ENCODE measurements at regions not wholly inside any gene's neighbourhood (a gene's known extent, or its start where the extent isn't known, plus 50 kb on each side); places are given as distances from the start of the nearest gene placed in this dataset.

DNA sequence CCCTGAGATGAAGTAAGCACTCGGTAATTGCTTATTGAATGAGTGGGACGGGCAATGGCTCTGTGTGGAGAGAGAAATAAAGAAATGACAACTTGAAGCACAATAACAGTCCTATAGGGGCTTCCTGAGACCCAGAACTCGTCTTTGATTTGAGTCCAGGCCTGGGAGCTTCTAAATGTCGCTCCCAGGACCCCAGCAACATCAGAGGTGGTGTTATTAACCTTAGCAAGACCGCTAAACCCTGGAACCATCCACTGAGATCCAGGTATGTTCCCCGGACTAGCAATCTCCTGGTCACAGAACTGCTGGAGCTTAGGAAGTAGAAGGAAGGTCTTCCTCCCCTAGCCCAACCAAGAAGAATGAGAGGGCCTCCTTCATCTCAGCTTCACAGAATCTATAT lies 160.0 kb downstream of the MINAR1 start (continued):
- TF ChIP-seq, protein P1, sequence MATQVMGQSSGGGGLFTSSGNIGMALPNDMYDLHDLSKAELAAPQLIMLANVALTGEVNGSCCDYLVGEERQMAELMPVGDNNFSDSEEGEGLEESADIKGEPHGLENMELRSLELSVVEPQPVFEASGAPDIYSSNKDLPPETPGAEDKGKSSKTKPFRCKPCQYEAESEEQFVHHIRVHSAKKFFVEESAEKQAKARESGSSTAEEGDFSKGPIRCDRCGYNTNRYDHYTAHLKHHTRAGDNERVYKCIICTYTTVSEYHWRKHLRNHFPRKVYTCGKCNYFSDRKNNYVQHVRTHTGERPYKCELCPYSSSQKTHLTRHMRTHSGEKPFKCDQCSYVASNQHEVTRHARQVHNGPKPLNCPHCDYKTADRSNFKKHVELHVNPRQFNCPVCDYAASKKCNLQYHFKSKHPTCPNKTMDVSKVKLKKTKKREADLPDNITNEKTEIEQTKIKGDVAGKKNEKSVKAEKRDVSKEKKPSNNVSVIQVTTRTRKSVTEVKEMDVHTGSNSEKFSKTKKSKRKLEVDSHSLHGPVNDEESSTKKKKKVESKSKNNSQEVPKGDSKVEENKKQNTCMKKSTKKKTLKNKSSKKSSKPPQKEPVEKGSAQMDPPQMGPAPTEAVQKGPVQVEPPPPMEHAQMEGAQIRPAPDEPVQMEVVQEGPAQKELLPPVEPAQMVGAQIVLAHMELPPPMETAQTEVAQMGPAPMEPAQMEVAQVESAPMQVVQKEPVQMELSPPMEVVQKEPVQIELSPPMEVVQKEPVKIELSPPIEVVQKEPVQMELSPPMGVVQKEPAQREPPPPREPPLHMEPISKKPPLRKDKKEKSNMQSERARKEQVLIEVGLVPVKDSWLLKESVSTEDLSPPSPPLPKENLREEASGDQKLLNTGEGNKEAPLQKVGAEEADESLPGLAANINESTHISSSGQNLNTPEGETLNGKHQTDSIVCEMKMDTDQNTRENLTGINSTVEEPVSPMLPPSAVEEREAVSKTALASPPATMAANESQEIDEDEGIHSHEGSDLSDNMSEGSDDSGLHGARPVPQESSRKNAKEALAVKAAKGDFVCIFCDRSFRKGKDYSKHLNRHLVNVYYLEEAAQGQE (IDR thresholded peaks at IDR 0.05) = no peak

DNA sequence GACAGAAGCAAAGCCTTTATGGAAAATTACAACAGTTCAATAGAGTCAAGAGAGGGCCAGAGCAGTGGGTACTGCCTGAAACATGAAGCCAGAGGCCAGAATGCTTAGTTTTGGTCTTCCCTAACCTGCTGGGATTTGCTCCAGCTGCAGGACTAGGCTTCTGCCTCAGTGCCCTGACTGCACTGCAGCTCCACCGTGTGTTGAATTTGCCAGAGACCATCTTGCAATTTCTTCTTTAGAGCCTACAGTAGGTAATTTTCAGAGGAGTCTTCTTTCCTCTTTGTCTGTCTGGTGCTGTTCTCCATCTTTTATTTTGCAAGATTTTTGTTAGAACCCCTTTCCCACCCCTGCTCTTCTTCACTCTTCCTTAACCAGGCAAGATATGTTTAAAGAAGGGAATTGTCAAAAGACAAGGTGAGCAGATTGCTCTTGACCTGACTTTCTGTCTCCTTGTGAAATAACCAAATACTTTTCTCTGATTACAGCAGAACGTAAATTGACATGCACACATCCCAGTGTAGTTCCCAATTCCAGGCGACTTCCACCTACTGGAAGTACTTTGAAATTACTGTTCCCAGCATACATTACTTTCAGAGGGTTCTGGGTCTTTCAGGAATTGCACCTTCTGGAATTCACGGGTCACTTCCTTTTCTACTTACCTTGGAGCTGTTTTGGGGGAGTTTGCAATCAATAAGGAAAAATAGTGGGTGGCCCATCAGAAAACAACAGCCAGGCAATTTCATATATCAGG lies 161.2 kb downstream of the MINAR1 start:
- TF ChIP-seq, protein P2, sequence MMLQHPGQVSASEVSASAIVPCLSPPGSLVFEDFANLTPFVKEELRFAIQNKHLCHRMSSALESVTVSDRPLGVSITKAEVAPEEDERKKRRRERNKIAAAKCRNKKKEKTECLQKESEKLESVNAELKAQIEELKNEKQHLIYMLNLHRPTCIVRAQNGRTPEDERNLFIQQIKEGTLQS (IDR thresholded peaks at IDR 0.05) = no peak
- no peak for TF ChIP-seq GABPA (IDR thresholded peaks at IDR 0.05 in 1 of 2, conservative IDR thresholded peaks at IDR 0.05 in 1 of 2)
- TF ChIP-seq, protein P3, sequence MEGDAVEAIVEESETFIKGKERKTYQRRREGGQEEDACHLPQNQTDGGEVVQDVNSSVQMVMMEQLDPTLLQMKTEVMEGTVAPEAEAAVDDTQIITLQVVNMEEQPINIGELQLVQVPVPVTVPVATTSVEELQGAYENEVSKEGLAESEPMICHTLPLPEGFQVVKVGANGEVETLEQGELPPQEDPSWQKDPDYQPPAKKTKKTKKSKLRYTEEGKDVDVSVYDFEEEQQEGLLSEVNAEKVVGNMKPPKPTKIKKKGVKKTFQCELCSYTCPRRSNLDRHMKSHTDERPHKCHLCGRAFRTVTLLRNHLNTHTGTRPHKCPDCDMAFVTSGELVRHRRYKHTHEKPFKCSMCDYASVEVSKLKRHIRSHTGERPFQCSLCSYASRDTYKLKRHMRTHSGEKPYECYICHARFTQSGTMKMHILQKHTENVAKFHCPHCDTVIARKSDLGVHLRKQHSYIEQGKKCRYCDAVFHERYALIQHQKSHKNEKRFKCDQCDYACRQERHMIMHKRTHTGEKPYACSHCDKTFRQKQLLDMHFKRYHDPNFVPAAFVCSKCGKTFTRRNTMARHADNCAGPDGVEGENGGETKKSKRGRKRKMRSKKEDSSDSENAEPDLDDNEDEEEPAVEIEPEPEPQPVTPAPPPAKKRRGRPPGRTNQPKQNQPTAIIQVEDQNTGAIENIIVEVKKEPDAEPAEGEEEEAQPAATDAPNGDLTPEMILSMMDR (IDR thresholded peaks at IDR 0.05; ENCODE audit: low read depth, low read length, missing input control) = peak; percentile 23
- peak; percentile 37 to 63 for TF ChIP-seq RAD21 (IDR thresholded peaks at IDR 0.05)
- no peaks in the 10 kb centered on the region for H3K36me3 ChIP-seq (ENCODE audit: control insufficient read depth in 4 of 4, insufficient read depth in 3 of 4, low read depth in 1 of 4, low read length in 3 of 4)
- no peak for DNase-seq (ENCODE audit: low spot score)
- no peak overlapping the region for H3K4me3 ChIP-seq (ENCODE audit: low read depth in 1 of 3, low read length in 3 of 3)
- peaks cover 0 to 4% (median 0%) of the 10 kb centered on the region in 4 donors for H3K27me3 ChIP-seq (ENCODE audit: control insufficient read depth in 4 of 4, insufficient read depth in 4 of 4, low read length in 3 of 4)
- H3K9ac ChIP-seq (ENCODE audit: low read depth in 1 of 2, low read length in 2 of 2) = no peak overlapping the region
- H3K4me1 ChIP-seq (ENCODE audit: control insufficient read depth in 4 of 4, insufficient read depth in 4 of 4, low read length in 3 of 4) = no peaks in the 10 kb centered on the region
- H3K9me3 ChIP-seq (ENCODE audit: control insufficient read depth in 4 of 4, low read length in 3 of 4) = no peaks in the 10 kb centered on the region
- 27% methylated on average over 4 of the region's 4 CpGs for WGBS
- no peak overlapping the region for H3K27ac ChIP-seq (ENCODE audit: low read depth in 1 of 2, low read length in 2 of 2)

DNA sequence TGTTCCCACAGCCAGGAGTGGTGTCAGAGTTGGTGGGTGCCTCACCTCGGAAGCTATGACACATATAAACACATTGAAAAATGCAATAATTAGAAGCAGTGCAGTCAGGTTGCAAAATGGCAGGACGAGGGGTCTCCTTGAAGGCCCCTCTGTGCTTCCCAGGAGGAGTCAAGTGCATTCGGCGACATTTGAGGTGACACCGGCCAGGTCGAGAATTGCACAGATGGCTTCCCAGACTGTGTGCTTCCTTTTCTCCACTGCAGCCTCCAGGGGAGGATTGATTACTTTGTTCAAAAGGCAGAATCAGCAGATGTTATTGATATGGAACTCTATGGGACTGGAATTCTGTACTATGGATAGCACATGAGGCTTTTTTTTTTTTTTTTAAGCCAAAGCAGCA lies 163.2 kb downstream of the MINAR1 start:
- no peak for DNase-seq (ENCODE audit: low spot score)
- no peaks in the 10 kb centered on the region for H3K36me3 ChIP-seq (ENCODE audit: control insufficient read depth in 4 of 4, insufficient read depth in 3 of 4, low read depth in 1 of 4, low read length in 3 of 4)
- 88% methylated on average over 6 of the region's 6 CpGs for WGBS
- TF ChIP-seq JUND (IDR thresholded peaks at IDR 0.05) (no peak), EGR1 (IDR thresholded peaks at IDR 0.05; ENCODE audit: low read depth in 2 of 2) (no peak), FOXA2 (IDR thresholded peaks at IDR 0.05) (no peak), TAF1 (conservative IDR thresholded peaks at IDR 0.05) (no peak), RAD21 (IDR thresholded peaks at IDR 0.05) (no peak), NR2F2 (IDR thresholded peaks at IDR 0.05) (no peak)
- TF ChIP-seq, protein P1 (IDR thresholded peaks at IDR 0.05) = no peak
- TF ChIP-seq, protein P4, sequence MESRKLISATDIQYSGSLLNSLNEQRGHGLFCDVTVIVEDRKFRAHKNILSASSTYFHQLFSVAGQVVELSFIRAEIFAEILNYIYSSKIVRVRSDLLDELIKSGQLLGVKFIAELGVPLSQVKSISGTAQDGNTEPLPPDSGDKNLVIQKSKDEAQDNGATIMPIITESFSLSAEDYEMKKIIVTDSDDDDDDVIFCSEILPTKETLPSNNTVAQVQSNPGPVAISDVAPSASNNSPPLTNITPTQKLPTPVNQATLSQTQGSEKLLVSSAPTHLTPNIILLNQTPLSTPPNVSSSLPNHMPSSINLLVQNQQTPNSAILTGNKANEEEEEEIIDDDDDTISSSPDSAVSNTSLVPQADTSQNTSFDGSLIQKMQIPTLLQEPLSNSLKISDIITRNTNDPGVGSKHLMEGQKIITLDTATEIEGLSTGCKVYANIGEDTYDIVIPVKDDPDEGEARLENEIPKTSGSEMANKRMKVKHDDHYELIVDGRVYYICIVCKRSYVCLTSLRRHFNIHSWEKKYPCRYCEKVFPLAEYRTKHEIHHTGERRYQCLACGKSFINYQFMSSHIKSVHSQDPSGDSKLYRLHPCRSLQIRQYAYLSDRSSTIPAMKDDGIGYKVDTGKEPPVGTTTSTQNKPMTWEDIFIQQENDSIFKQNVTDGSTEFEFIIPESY (IDR thresholded peaks at IDR 0.05) = no peak
- TF ChIP-seq, protein P3 (IDR thresholded peaks at IDR 0.05; ENCODE audit: low read depth, low read length, missing input control) = no peak
- TF ChIP-seq, protein P5, sequence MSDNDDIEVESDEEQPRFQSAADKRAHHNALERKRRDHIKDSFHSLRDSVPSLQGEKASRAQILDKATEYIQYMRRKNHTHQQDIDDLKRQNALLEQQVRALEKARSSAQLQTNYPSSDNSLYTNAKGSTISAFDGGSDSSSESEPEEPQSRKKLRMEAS (IDR thresholded peaks at IDR 0.05) = no peak
- no peaks in the 10 kb centered on the region for H3K4me1 ChIP-seq (ENCODE audit: control insufficient read depth in 4 of 4, insufficient read depth in 4 of 4, low read length in 3 of 4)
- no peaks in the 10 kb centered on the region for H3K27me3 ChIP-seq (ENCODE audit: control insufficient read depth in 4 of 4, insufficient read depth in 4 of 4, low read length in 3 of 4)
- H3K4me3 ChIP-seq (ENCODE audit: low read depth in 1 of 3, low read length in 3 of 3) = no peak overlapping the region
- H3K9me3 ChIP-seq (ENCODE audit: control insufficient read depth in 4 of 4, low read length in 3 of 4) = no peaks in the 10 kb centered on the region
- H3K27ac ChIP-seq (ENCODE audit: low read depth in 1 of 2, low read length in 2 of 2) = no peak overlapping the region
- H3K9ac ChIP-seq (ENCODE audit: low read depth in 1 of 2, low read length in 2 of 2) = no peak overlapping the region

All from liver (tissue), 8 donors.